ENCODE measurements at regions not wholly inside any gene's neighbourhood (a gene's known extent, or its start where the extent isn't known, plus 50 kb on each side); places are given as distances from the start of the nearest gene placed in this dataset.
"Not testable (repeated sequence)": the region's sequence is repeated elsewhere in the genome, so short reads cannot be mapped to it uniquely, and the experiment has no call there.

DNA sequence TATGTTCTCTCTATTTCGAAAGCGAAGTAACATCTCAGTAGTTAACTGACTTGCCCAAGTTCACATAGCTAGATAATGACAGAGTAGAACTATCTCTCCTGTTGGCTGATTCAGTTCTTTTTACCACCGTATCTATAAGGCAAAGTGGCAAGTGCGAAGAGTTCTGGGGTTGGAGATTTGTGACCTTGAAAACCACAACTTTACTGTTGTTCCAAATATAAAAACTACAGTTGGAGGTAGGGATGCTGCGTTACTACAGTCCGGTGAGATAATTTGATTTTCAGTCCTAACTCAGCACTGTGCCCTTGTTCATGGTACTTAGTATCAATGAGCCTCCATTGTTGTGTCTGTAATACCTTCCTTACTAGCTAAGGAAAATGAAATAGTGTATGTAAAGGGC is 71.2 kb upstream of the GOLGA8B start:
- 93% methylated on average over 6 of the region's 6 CpGs for WGBS
- Histone ChIP-seq H3K36me3 (ENCODE audit: control insufficient read depth in 4 of 4, insufficient read depth in 3 of 4, low read depth in 1 of 4, low read length in 3 of 4) (no peaks in the 10 kb centered on the region), H3K9me3 (ENCODE audit: control insufficient read depth in 4 of 4, low read length in 3 of 4) (no peaks in the 10 kb centered on the region), H3K4me3 (ENCODE audit: low read depth in 1 of 3, low read length in 3 of 3) (no peak overlapping the region), H3K27me3 (ENCODE audit: control insufficient read depth in 4 of 4, insufficient read depth in 4 of 4, low read length in 3 of 4) (peaks cover 0 to 4% (median 0%) of the 10 kb centered on the region in 4 donors), H3K4me1 (ENCODE audit: control insufficient read depth in 4 of 4, insufficient read depth in 4 of 4, low read length in 3 of 4) (no peaks in the 10 kb centered on the region), H3K9ac (ENCODE audit: low read depth in 1 of 2, low read length in 2 of 2) (no peak overlapping the region), H3K27ac (ENCODE audit: low read depth in 1 of 2, low read length in 2 of 2) (no peak overlapping the region)
- TF ChIP-seq, protein P1, sequence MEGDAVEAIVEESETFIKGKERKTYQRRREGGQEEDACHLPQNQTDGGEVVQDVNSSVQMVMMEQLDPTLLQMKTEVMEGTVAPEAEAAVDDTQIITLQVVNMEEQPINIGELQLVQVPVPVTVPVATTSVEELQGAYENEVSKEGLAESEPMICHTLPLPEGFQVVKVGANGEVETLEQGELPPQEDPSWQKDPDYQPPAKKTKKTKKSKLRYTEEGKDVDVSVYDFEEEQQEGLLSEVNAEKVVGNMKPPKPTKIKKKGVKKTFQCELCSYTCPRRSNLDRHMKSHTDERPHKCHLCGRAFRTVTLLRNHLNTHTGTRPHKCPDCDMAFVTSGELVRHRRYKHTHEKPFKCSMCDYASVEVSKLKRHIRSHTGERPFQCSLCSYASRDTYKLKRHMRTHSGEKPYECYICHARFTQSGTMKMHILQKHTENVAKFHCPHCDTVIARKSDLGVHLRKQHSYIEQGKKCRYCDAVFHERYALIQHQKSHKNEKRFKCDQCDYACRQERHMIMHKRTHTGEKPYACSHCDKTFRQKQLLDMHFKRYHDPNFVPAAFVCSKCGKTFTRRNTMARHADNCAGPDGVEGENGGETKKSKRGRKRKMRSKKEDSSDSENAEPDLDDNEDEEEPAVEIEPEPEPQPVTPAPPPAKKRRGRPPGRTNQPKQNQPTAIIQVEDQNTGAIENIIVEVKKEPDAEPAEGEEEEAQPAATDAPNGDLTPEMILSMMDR (IDR thresholded peaks at IDR 0.05; ENCODE audit: low read depth, low read length, missing input control) = no peak
- TF ChIP-seq, protein P2, sequence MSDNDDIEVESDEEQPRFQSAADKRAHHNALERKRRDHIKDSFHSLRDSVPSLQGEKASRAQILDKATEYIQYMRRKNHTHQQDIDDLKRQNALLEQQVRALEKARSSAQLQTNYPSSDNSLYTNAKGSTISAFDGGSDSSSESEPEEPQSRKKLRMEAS (IDR thresholded peaks at IDR 0.05) = no peak
- TF ChIP-seq TAF1 (conservative IDR thresholded peaks at IDR 0.05) (no peak), RAD21 (IDR thresholded peaks at IDR 0.05) (no peak)
- no peak for DNase-seq (ENCODE audit: low spot score)

DNA sequence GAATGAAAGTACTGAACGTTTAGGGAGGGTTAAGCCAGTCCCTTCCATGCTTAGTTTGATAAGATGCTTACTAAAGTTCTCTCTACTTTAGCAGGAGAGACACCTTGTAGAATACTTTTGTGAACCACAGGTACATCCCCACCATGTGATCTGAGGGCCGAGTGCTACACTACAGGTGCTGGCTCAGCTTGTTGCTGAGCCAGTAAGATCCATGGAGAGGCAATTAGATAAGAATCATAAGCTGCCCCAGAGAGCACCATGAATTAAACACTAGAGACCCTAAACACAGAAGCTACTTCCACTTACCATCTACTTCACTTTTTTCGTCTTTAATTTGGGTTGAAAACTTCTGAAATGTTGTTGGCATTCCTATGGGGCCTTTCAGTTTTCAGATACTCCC is 70.5 kb upstream of the GOLGA8B start:
- H3K36me3 ChIP-seq (ENCODE audit: control insufficient read depth in 4 of 4, insufficient read depth in 3 of 4, low read depth in 1 of 4, low read length in 3 of 4) = no peaks in the 10 kb centered on the region
- TF ChIP-seq YY1 (IDR thresholded peaks at IDR 0.05) (no peak), FOXA1 (IDR thresholded peaks at IDR 0.05) (no peak), JUND (IDR thresholded peaks at IDR 0.05) (no peak), HNF4G (IDR thresholded peaks at IDR 0.05) (no peak), RXRA (IDR thresholded peaks at IDR 0.05) (no peak), HNF4A (conservative IDR thresholded peaks at IDR 0.05) (no peak)
- TF ChIP-seq, protein P2 (IDR thresholded peaks at IDR 0.05) = no peak
- TF ChIP-seq, protein P1 (IDR thresholded peaks at IDR 0.05; ENCODE audit: low read depth, low read length, missing input control) = no peak
- no peak for DNase-seq (ENCODE audit: low spot score)
- peaks cover 0 to 4% (median 0%) of the 10 kb centered on the region in 4 donors for H3K27me3 ChIP-seq (ENCODE audit: control insufficient read depth in 4 of 4, insufficient read depth in 4 of 4, low read length in 3 of 4)
- H3K27ac ChIP-seq (ENCODE audit: low read depth in 1 of 2, low read length in 2 of 2) = no peak overlapping the region
- WGBS = 71% methylated on average over 3 of the region's 3 CpGs
- no peak overlapping the region for H3K9ac ChIP-seq (ENCODE audit: low read depth in 1 of 2, low read length in 2 of 2)
- no peaks in the 10 kb centered on the region for H3K4me1 ChIP-seq (ENCODE audit: control insufficient read depth in 4 of 4, insufficient read depth in 4 of 4, low read length in 3 of 4)
- H3K9me3 ChIP-seq (ENCODE audit: control insufficient read depth in 4 of 4, low read length in 3 of 4) = no peaks in the 10 kb centered on the region
- H3K4me3 ChIP-seq (ENCODE audit: low read depth in 1 of 3, low read length in 3 of 3) = no peak overlapping the region

DNA sequence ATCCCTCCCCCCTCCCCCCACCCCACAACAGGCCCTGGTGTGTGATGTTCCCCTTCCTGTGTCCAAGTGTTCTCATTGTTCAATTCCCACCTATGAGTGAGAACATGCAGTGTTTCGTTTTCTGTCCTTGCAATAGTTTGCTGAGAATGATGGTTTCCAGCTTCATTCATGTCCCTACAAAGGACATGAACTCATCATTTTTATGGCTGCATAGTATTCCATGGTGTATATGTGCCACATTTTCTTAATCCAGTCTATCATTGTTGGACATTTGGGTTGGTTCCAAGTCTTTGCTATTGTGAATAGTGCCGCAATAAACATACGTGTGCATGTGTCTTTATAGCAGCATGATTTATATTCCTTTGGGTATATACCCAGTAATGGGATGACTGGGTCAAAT is 69.9 kb upstream of the GOLGA8B start:
- H3K4me3 ChIP-seq (ENCODE audit: low read depth in 1 of 3, low read length in 3 of 3); H3K27ac ChIP-seq (ENCODE audit: low read depth in 1 of 2, low read length in 2 of 2); H3K9me3 ChIP-seq (ENCODE audit: control insufficient read depth in 4 of 4, low read length in 3 of 4); DNase-seq (ENCODE audit: low spot score); H3K9ac ChIP-seq (ENCODE audit: low read depth in 1 of 2, low read length in 2 of 2); H3K27me3 ChIP-seq (ENCODE audit: control insufficient read depth in 4 of 4, insufficient read depth in 4 of 4, low read length in 3 of 4); H3K4me1 ChIP-seq (ENCODE audit: control insufficient read depth in 4 of 4, insufficient read depth in 4 of 4, low read length in 3 of 4); H3K36me3 ChIP-seq (ENCODE audit: control insufficient read depth in 4 of 4, insufficient read depth in 3 of 4, low read depth in 1 of 4, low read length in 3 of 4): not testable (repeated sequence)
- whole genome bisulfite sequencing = 82% methylated on average over 1 of the region's 3 CpGs

All from liver (tissue), 8 donors.